Hepatocyte (in vitro differentiated cells): ENCODE measurements at regions not wholly inside any gene's neighbourhood (a gene's known extent, or its start where the extent isn't known, plus 50 kb on each side); places are given as distances from the start of the nearest gene placed in this dataset.

Experiments
- EZH2 ChIP-seq: fragments of 200-600 bp; sonication (generic); IDR thresholded peaks from 2 replicates; pipeline ENCODE4 v1.6.1; 2016; ENCODE audit warnings: antibody characterized with exemption, mild to moderate bottlenecking, borderline replicate concordance
- EZH2phosphoT487 ChIP-seq: fragments of 200-600 bp; sonication (generic); IDR thresholded peaks from one replicate; pipeline ENCODE4 v1.6.1; 2018; ENCODE audit warnings: antibody characterized with exemption, mild to moderate bottlenecking, low read depth, moderate library complexity; ENCODE audit not compliant: unreplicated experiment, severe bottlenecking
- TF ChIP-seq, protein P1 (sequence below): fragments of 200-600 bp; sonication (generic); IDR thresholded peaks from 2 replicates; pipeline ENCODE4 v1.5.1; 2016; ENCODE audit warnings: antibody characterized with exemption, mild to moderate bottlenecking; ENCODE audit not compliant: poor library complexity

GRCh38 chr11:116256215-116256614 is 516.6 kb downstream of the BUD13 start:
- TF ChIP-seq, protein P1, sequence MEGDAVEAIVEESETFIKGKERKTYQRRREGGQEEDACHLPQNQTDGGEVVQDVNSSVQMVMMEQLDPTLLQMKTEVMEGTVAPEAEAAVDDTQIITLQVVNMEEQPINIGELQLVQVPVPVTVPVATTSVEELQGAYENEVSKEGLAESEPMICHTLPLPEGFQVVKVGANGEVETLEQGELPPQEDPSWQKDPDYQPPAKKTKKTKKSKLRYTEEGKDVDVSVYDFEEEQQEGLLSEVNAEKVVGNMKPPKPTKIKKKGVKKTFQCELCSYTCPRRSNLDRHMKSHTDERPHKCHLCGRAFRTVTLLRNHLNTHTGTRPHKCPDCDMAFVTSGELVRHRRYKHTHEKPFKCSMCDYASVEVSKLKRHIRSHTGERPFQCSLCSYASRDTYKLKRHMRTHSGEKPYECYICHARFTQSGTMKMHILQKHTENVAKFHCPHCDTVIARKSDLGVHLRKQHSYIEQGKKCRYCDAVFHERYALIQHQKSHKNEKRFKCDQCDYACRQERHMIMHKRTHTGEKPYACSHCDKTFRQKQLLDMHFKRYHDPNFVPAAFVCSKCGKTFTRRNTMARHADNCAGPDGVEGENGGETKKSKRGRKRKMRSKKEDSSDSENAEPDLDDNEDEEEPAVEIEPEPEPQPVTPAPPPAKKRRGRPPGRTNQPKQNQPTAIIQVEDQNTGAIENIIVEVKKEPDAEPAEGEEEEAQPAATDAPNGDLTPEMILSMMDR, result no peak
- TF ChIP-seq EZH2, result no peak
- TF ChIP-seq EZH2phosphoT487, result no peak
